ENCODE measurements at regions not wholly inside any gene's neighbourhood (a gene's known extent, or its start where the extent isn't known, plus 50 kb on each side); places are given as distances from the start of the nearest gene placed in this dataset.

DNA sequence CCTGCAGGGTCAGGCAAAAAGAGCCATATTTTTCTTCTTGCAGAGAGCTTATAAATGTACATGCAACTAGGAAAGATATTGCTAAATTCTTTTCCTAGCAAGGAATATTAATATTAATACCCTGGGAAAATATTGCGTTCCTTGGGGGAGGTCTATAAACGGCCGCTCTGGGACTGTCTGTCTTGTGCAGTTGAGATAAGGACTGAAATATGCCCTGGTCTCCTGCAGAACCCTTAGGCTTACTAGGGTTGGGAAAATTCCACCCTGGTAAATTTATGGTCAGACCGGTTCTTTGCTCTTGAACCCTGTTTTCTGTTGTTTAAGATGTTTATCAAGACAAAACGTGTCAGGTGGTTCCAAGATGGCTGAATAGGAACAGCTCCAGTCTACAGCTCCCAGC, 121.3 kb upstream of the CARMIL1 start:
- TF ChIP-seq SIN3A (IDR thresholded peaks at IDR 0.05; ENCODE audit: borderline replicate concordance, insufficient read depth, low read length): no peak
- TF ChIP-seq POLR2AphosphoS5 (IDR thresholded peaks at IDR 0.05; ENCODE audit: low read depth, low read length): no peak
- TF ChIP-seq, protein P1, sequence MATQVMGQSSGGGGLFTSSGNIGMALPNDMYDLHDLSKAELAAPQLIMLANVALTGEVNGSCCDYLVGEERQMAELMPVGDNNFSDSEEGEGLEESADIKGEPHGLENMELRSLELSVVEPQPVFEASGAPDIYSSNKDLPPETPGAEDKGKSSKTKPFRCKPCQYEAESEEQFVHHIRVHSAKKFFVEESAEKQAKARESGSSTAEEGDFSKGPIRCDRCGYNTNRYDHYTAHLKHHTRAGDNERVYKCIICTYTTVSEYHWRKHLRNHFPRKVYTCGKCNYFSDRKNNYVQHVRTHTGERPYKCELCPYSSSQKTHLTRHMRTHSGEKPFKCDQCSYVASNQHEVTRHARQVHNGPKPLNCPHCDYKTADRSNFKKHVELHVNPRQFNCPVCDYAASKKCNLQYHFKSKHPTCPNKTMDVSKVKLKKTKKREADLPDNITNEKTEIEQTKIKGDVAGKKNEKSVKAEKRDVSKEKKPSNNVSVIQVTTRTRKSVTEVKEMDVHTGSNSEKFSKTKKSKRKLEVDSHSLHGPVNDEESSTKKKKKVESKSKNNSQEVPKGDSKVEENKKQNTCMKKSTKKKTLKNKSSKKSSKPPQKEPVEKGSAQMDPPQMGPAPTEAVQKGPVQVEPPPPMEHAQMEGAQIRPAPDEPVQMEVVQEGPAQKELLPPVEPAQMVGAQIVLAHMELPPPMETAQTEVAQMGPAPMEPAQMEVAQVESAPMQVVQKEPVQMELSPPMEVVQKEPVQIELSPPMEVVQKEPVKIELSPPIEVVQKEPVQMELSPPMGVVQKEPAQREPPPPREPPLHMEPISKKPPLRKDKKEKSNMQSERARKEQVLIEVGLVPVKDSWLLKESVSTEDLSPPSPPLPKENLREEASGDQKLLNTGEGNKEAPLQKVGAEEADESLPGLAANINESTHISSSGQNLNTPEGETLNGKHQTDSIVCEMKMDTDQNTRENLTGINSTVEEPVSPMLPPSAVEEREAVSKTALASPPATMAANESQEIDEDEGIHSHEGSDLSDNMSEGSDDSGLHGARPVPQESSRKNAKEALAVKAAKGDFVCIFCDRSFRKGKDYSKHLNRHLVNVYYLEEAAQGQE (IDR thresholded peaks at IDR 0.05; ENCODE audit: insufficient read depth in 1 of 2, low read depth in 2 of 2, low read length in 2 of 2): no peak
- no peak for TF ChIP-seq TAF1 (IDR thresholded peaks at IDR 0.05; ENCODE audit: borderline replicate concordance, insufficient read depth, low read length)
- TF ChIP-seq FOXP2 (optimal IDR thresholded peaks at IDR 0.05; ENCODE audit: borderline replicate concordance, extremely low read depth, extremely low read length, insufficient read depth): no peak
